DND-41 (cell line): ENCODE measurements at regions not wholly inside any gene's neighbourhood (a gene's known extent, or its start where the extent isn't known, plus 50 kb on each side); places are given as distances from the start of the nearest gene placed in this dataset.
"Not testable (repeated sequence)": the region's sequence is repeated elsewhere in the genome, so short reads cannot be mapped to it uniquely, and the experiment has no call there.

ENCODE experiments used
- ATAC-seq: fragments of 200-7000 bp; cut with Tn5 transposase; 3 replicates; pipeline ENCODE4 v1.9.1; 2021; ENCODE audit warnings: low read depth; ENCODE audit not compliant: insufficient read depth
- DNase-seq: peaks from one replicate; pipeline ENCODE4 v3.0.0-alpha.2; 2020
- H2AFZ ChIP-seq: 2 replicates; pipeline ENCODE4 v1.6.0; 2012; ENCODE audit warnings: low read depth, low read length
- H3K27ac ChIP-seq: 2 replicates; pipeline ENCODE4 v1.5.1; 2012; ENCODE audit warnings: low read length, inconsistent platforms
- H3K27me3 ChIP-seq: fragments of 200-600 bp; sonication (generic); 2 replicates; pipeline ENCODE4 v1.6.0; 2012; ENCODE audit warnings: low read length, mild to moderate bottlenecking, inconsistent platforms; ENCODE audit not compliant: insufficient read depth, poor library complexity
- H3K36me3 ChIP-seq: 2 replicates; pipeline ENCODE4 v1.5.1; 2012; ENCODE audit warnings: low read length, inconsistent platforms; ENCODE audit not compliant: insufficient read depth
- H3K4me1 ChIP-seq: 2 replicates; pipeline ENCODE4 v1.5.1; 2012; ENCODE audit warnings: mild to moderate bottlenecking, low read length; ENCODE audit not compliant: insufficient read depth
- H3K4me2 ChIP-seq: 2 replicates; pipeline ENCODE4 v1.6.0; 2012; ENCODE audit warnings: mild to moderate bottlenecking, moderate library complexity, low read length, inconsistent platforms; ENCODE audit not compliant: insufficient read depth
- H3K4me3 ChIP-seq, 2 experiments: fragments of 200-600 bp in 1 of 2; shearing (Covaris generic) in 1 of 2; 2 replicates each; pipeline ENCODE4 v1.5.1; 2012 to 2016; ENCODE audit warnings: inconsistent platforms in 2 of 2, low read length in 2 of 2, mild to moderate bottlenecking in 2 of 2, low read depth in 1 of 2, moderate library complexity in 1 of 2
- H3K79me2 ChIP-seq: 2 replicates; pipeline ENCODE4 v1.6.0; 2012; ENCODE audit warnings: low read length, inconsistent platforms; ENCODE audit not compliant: insufficient read depth
- H3K9ac ChIP-seq: 2 replicates; pipeline ENCODE4 v1.6.0; 2012; ENCODE audit warnings: low read depth, mild to moderate bottlenecking, inconsistent platforms, low read length, moderate library complexity
- H3K9me3 ChIP-seq: 2 replicates; pipeline ENCODE4 v1.5.1; 2012; ENCODE audit warnings: low read length, moderate library complexity, mild to moderate bottlenecking, inconsistent platforms; ENCODE audit not compliant: insufficient read depth, severe bottlenecking
- H4K20me1 ChIP-seq: 2 replicates; pipeline ENCODE4 v1.6.0; 2012; ENCODE audit warnings: low read length; ENCODE audit not compliant: insufficient read depth
- CTCF ChIP-seq: IDR thresholded peaks from 2 replicates; pipeline ENCODE4 v1.5.1; 2012; ENCODE audit warnings: borderline replicate concordance, low read length, moderate library complexity, mild to moderate bottlenecking; ENCODE audit not compliant: poor library complexity, severe bottlenecking; ENCODE audit errors: extremely low read depth
- EZH2 ChIP-seq: IDR thresholded peaks from 3 replicates; pipeline ENCODE4 v1.6.1; 2012; ENCODE audit warnings: borderline replicate concordance, low read depth, mild to moderate bottlenecking, moderate library complexity, low read length, inconsistent platforms; ENCODE audit not compliant: severe bottlenecking

- not testable (repeated sequence) for H3K9ac ChIP-seq, H3K36me3 ChIP-seq, H2AFZ ChIP-seq, H3K27me3 ChIP-seq, DNase-seq, H4K20me1 ChIP-seq, ATAC-seq, H3K27ac ChIP-seq, H3K9me3 ChIP-seq, H3K4me2 ChIP-seq, H3K79me2 ChIP-seq, H3K4me1 ChIP-seq, H3K4me3 ChIP-seq
These were observed 147.4 kb downstream of the NPIPB11 start for GRCh38 chr16:29258946-29259634.

GRCh38 chr16:29257419-29258336 lies 148.8 kb downstream of the NPIPB11 start:
- TF ChIP-seq CTCF, result peak; percentile 15
- H3K9ac ChIP-seq, H3K27me3 ChIP-seq, H3K4me3 ChIP-seq, H4K20me1 ChIP-seq, H3K9me3 ChIP-seq, H3K27ac ChIP-seq, H3K36me3 ChIP-seq, H3K4me2 ChIP-seq, ATAC-seq, H3K79me2 ChIP-seq, DNase-seq, H3K4me1 ChIP-seq, H2AFZ ChIP-seq: not testable (repeated sequence)

- H3K27me3 ChIP-seq, result no peaks in the 10 kb centered on the region
- no peak overlapping the region for H3K4me2 ChIP-seq
- H3K36me3 ChIP-seq, result no peaks in the 10 kb centered on the region
- no peaks in the 10 kb centered on the region for H4K20me1 ChIP-seq
- DNase-seq, result no peak
- H3K79me2 ChIP-seq, result no peaks in the 10 kb centered on the region
- no peaks in the 10 kb centered on the region for H3K9me3 ChIP-seq
- no peak overlapping the region for H3K4me3 ChIP-seq
- H2AFZ ChIP-seq, result no peak overlapping the region
- no peak overlapping the region for H3K9ac ChIP-seq
- no peak overlapping the region for H3K27ac ChIP-seq
- TF ChIP-seq EZH2 (no peak), CTCF (no peak)
- H3K4me1 ChIP-seq, result no peaks in the 10 kb centered on the region
- no peak for ATAC-seq
These were observed 150.0 kb downstream of the NPIPB11 start for GRCh38 chr16:29256501-29256981.

GRCh38 chr16:29255957-29256356 lies 150.6 kb downstream of the NPIPB11 start:
- H3K9ac ChIP-seq, H3K4me1 ChIP-seq, H3K27me3 ChIP-seq, H4K20me1 ChIP-seq, H3K79me2 ChIP-seq, H3K4me3 ChIP-seq, H3K4me2 ChIP-seq, DNase-seq, H3K36me3 ChIP-seq, H2AFZ ChIP-seq, H3K9me3 ChIP-seq, H3K27ac ChIP-seq, ATAC-seq: not testable (repeated sequence)

- H3K4me2 ChIP-seq, H2AFZ ChIP-seq, ATAC-seq, H3K9me3 ChIP-seq, H3K9ac ChIP-seq, H3K36me3 ChIP-seq, H3K4me1 ChIP-seq, H4K20me1 ChIP-seq, H3K4me3 ChIP-seq, H3K79me2 ChIP-seq, H3K27ac ChIP-seq, H3K27me3 ChIP-seq, DNase-seq: not testable (repeated sequence)
These were observed 151.1 kb downstream of the NPIPB11 start for GRCh38 chr16:29255496-29255796.
